K562 (cell line): ENCODE measurements at regions not wholly inside any gene's neighbourhood (a gene's known extent, or its start where the extent isn't known, plus 50 kb on each side); places are given as distances from the start of the nearest gene placed in this dataset.

Source experiments
- ATAC-seq: fragments of 200-7000 bp; cut with Tn5 transposase; 3 replicates; pipeline ENCODE4 v1.9.1; 2020; ENCODE audit warnings: moderate library complexity
- BruUV-seq: library from RNA; stranded (reverse); fragments of 400-500 nt; replicated peaks from 2 replicates; lab custom pipeline; 2021; lab: Mats Ljungman, UMichigan
- CTCF ChIA-PET: fragments of 300-600 bp; formaldehyde crosslinking; extraction: SDS; loops from one replicate; lab custom pipeline; 2021; ENCODE audit warnings: low intra/inter-chr PET ratio; lab: Yijun Ruan, JAX
- POLR2A ChIA-PET: fragments of 300-600, 350-650 bp; sonication (Branson Sonifier 250); formaldehyde crosslinking; extraction: SDS; loops from one replicate; lab custom pipeline; 2021; ENCODE audit warnings: antibody characterized with exemption, inconsistent platforms; lab: Yijun Ruan, JAX
- DNase-seq, 4 experiments: peaks; one replicate each; pipeline versions ENCODE4 v3.0.0 to v3.0.0-alpha.2; 2011 to 2018; ENCODE audit warnings: low spot score in 3 of 4, mixed read lengths in 3 of 4; ENCODE audit errors: extremely low read depth in 1 of 4
- FAIRE-seq: peaks from 2 replicates; lab custom pipeline; 2011; peaks lifted over from hg19 to GRCh38; lab: Jason Lieb, UNC
- H2AFZ ChIP-seq: 2 replicates; pipeline ENCODE4 v1.6.0; 2011; ENCODE audit warnings: low read depth, low read length, control low read depth, inconsistent platforms
- H3K27ac ChIP-seq: fragments of 200-600 bp; 3 replicates; pipeline ENCODE4 v1.8.0; 2011; ENCODE audit warnings: low read depth, mild to moderate bottlenecking, control low read depth, inconsistent platforms, low read length, moderate library complexity, mixed read lengths; ENCODE audit errors: extremely low read depth
- H3K27me3 ChIP-seq, 2 experiments: fragments of 300-600 bp in 1 of 2; 2 replicates in 1 of 2; 3 replicates in 1 of 2; pipeline versions ENCODE4 v1.6.0 to v1.8.0; 2011; ENCODE audit warnings: inconsistent platforms in 2 of 2, low read length in 2 of 2, mild to moderate bottlenecking in 1 of 2, mixed read lengths in 1 of 2, moderate library complexity in 1 of 2; ENCODE audit not compliant: control insufficient read depth in 2 of 2, insufficient read depth in 2 of 2
- H3K36me3 ChIP-seq: fragments of 300-600 bp; 3 replicates; pipeline ENCODE4 v1.8.0; 2011; ENCODE audit warnings: mild to moderate bottlenecking, low read length, inconsistent platforms; ENCODE audit not compliant: control insufficient read depth, insufficient read depth
- H3K4me1 ChIP-seq, 2 experiments: fragments of 200-600 bp in 1 of 2; replicated peaks in 1 of 2; 2 replicates in 1 of 2; 3 replicates in 1 of 2; pipeline versions ENCODE4 v1.5.1 to v1.8.0; 2011; ENCODE audit warnings: inconsistent platforms in 2 of 2, low read length in 2 of 2, mild to moderate bottlenecking in 1 of 2, mixed read lengths in 1 of 2, moderate library complexity in 1 of 2; ENCODE audit not compliant: control insufficient read depth in 2 of 2, insufficient read depth in 2 of 2
- H3K4me2 ChIP-seq: 2 replicates; pipeline ENCODE4 v1.6.1; 2011; ENCODE audit warnings: low read length, control low read depth, inconsistent platforms, mixed read lengths; ENCODE audit not compliant: insufficient read depth
- H3K4me3 ChIP-seq: fragments of 200-600 bp; sonication (generic), shearing (Covaris generic); 2 replicates; pipeline ENCODE4 v1.5.1; 2016; ENCODE audit warnings: control low read depth, inconsistent platforms
- H3K79me2 ChIP-seq: fragments of 200-600 bp; 3 replicates; pipeline ENCODE4 v1.8.0; 2011; ENCODE audit warnings: low read length, inconsistent platforms; ENCODE audit not compliant: control insufficient read depth, insufficient read depth
- H3K9ac ChIP-seq, 2 experiments: 2 replicates each; pipeline versions ENCODE4 v1.6.0 to v1.6.1; 2011; ENCODE audit warnings: low read depth in 2 of 2, low read length in 2 of 2, control low read depth in 1 of 2, inconsistent platforms in 1 of 2, mild to moderate bottlenecking in 1 of 2, mixed read lengths in 1 of 2; ENCODE audit not compliant: insufficient read depth in 1 of 2
- H3K9me1 ChIP-seq: one replicate; pipeline ENCODE4 v1.6.0; 2011; ENCODE audit warnings: inconsistent platforms, mild to moderate bottlenecking, low read length, moderate library complexity; ENCODE audit not compliant: control insufficient read depth, insufficient read depth
- H3K9me3 ChIP-seq: replicated peaks from 2 replicates; pipeline ENCODE4 v1.5.1; 2011; ENCODE audit warnings: low read depth, low read length, inconsistent platforms; ENCODE audit not compliant: control insufficient read depth, insufficient read depth
- H4K20me1 ChIP-seq: replicated peaks from 2 replicates; pipeline ENCODE4 v1.6.1; 2011; ENCODE audit warnings: low read length, inconsistent platforms, mixed read lengths; ENCODE audit not compliant: control insufficient read depth, insufficient read depth
- KAT7 ChIP-seq: sonication (generic); formaldehyde crosslinking; IDR thresholded peaks from 2 replicates; pipeline ENCODE4 v1.8.0; 2022; ENCODE audit warnings: missing genetic modification reagents, mild to moderate bottlenecking, borderline replicate concordance
- NFIX ChIP-seq: fragments of 250-450 bp; sonication (Bioruptor Pico); IDR thresholded peaks from 2 replicates; pipeline ENCODE4 v1.4.0; 2020; ENCODE audit warnings: low read depth, mild to moderate bottlenecking, moderate library complexity
- RREB1 ChIP-seq: fragments of 250-450 bp; sonication (Bioruptor Pico); IDR thresholded peaks from 2 replicates; pipeline ENCODE4 v1.4.0; 2020
- ZNF175 ChIP-seq: fragments of 200-800 bp; sonication (Bioruptor generic); IDR thresholded peaks from 2 replicates; pipeline ENCODE4 v1.6.1; 2016; ENCODE audit warnings: low read depth, mild to moderate bottlenecking, missing genetic modification characterization, missing compliant biosample characterization
- WGBS: fragments of 100-300 bp; shearing (Covaris generic); methylation state at CpG from one replicate; pipeline ENCODE4 v1.1.6; 2016; ENCODE audit warnings: low coverage, mixed read lengths; ENCODE audit not compliant: insufficient coverage; ENCODE audit errors: missing lambda C conversion rate; 5-methylcytosine and 5-hydroxymethylcytosine counted together
- in situ Hi-C: fragments of 300-500 bp; cut with MboI; formaldehyde crosslinking; loops from 4 replicates; pipeline ENCODE4 v1.15.0; 2018; ENCODE audit warnings: inconsistent platforms, mixed read lengths
- intact Hi-C: fragments of 100-400 bp; cut with micrococcal nuclease; formaldehyde crosslinking; loops from 2 replicates; pipeline ENCODE4 v1.14.2; 2022
- TF ChIP-seq, protein P1 (sequence below): fragments of 250-450 bp; sonication (Bioruptor Pico); IDR thresholded peaks from 2 replicates; pipeline ENCODE4 v1.4.0; 2020; ENCODE audit warnings: mild to moderate bottlenecking, moderate library complexity, borderline replicate concordance

GRCh38 chr21:22904385-22904784, 1906.2 kb downstream of the NCAM2 start:
- ChIA-PET POLR2A (no interaction called here), CTCF (no interaction called here)
- DNase-seq (no peak), FAIRE-seq (no peak), ATAC-seq (no peak)
- H3K79me2 ChIP-seq: no peaks in the 10 kb centered on the region
- no peaks in the 10 kb centered on the region for H3K27me3 ChIP-seq
- H3K4me1 ChIP-seq: no peaks in the 10 kb centered on the region
- no peaks in the 10 kb centered on the region for H4K20me1 ChIP-seq
- no peak overlapping the region for H2AFZ ChIP-seq
- H3K4me2 ChIP-seq: no peak overlapping the region
- 2% methylated on average over 4 of the region's 4 CpGs for WGBS
- no peak for TF ChIP-seq ZNF175 (CRISPR knock-in tag)
- TF ChIP-seq, protein P1, sequence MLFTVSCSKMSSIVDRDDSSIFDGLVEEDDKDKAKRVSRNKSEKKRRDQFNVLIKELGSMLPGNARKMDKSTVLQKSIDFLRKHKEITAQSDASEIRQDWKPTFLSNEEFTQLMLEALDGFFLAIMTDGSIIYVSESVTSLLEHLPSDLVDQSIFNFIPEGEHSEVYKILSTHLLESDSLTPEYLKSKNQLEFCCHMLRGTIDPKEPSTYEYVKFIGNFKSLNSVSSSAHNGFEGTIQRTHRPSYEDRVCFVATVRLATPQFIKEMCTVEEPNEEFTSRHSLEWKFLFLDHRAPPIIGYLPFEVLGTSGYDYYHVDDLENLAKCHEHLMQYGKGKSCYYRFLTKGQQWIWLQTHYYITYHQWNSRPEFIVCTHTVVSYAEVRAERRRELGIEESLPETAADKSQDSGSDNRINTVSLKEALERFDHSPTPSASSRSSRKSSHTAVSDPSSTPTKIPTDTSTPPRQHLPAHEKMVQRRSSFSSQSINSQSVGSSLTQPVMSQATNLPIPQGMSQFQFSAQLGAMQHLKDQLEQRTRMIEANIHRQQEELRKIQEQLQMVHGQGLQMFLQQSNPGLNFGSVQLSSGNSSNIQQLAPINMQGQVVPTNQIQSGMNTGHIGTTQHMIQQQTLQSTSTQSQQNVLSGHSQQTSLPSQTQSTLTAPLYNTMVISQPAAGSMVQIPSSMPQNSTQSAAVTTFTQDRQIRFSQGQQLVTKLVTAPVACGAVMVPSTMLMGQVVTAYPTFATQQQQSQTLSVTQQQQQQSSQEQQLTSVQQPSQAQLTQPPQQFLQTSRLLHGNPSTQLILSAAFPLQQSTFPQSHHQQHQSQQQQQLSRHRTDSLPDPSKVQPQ: no peak
- no peak for TF ChIP-seq KAT7 (CRISPR knock-in tag)
- no peak overlapping the region for H3K9ac ChIP-seq
- no TSS peak for BruUV-seq
- H3K36me3 ChIP-seq: no peaks in the 10 kb centered on the region
- intact Hi-C loops (no loop called here), in situ Hi-C loops (no loop called here)
- no peaks in the 10 kb centered on the region for H3K9me1 ChIP-seq
- no peak overlapping the region for H3K27ac ChIP-seq
- no peak overlapping the region for H3K4me3 ChIP-seq
- peaks cover 2% of the 10 kb centered on the region; the same call in 1 of the 2 replicates for H3K9me3 ChIP-seq

DNA sequence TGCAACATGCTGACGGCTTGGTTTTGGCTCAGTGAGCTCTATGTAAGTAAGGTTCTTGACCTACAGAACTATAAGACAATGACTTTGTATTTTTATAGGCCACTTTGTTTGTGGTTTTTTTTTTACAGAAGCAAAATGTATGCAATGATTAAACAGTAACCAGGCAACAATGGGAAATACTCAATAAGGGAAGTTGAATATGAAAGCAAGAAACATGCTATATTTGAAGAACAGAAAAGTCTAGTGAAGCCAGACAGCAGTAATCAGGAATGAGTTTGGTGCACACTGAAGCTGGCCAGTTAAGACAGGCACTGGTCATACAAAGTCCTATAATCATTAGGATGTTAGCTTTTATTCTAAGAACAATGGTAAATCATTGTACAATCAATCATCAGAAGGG, 1926.8 kb downstream of the NCAM2 start:
- Histone ChIP-seq H3K9ac (no peak overlapping the region), H3K36me3 (no peaks in the 10 kb centered on the region), H3K27me3 (no peaks in the 10 kb centered on the region), H2AFZ (no peak overlapping the region), H3K4me2 (no peak overlapping the region), H3K9me1 (no peaks in the 10 kb centered on the region), H3K9me3 (no peaks in the 10 kb centered on the region), H4K20me1 (no peaks in the 10 kb centered on the region), H3K4me1 (no peaks in the 10 kb centered on the region), H3K79me2 (no peaks in the 10 kb centered on the region), H3K27ac (no peak overlapping the region), H3K4me3 (no peak overlapping the region)
- ATAC-seq: no peak
- DNase-seq: no peak
- ChIA-PET POLR2A (no interaction called here), CTCF (no interaction called here)
- FAIRE-seq: no peak
- BruUV-seq: no TSS peak
- WGBS: 0% methylated on average over 1 of the region's 1 CpG
- intact Hi-C loops (no loop called here), in situ Hi-C loops (no loop called here)
- TF ChIP-seq RREB1 (CRISPR knock-in tag) (no peak), NFIX (no peak)
